DND-41 (cell line): ENCODE measurements at regions not wholly inside any gene's neighbourhood (a gene's known extent, or its start where the extent isn't known, plus 50 kb on each side); places are given as distances from the start of the nearest gene placed in this dataset.

ENCODE experiments used
- EZH2 ChIP-seq: IDR thresholded peaks from 3 replicates; pipeline ENCODE4 v1.6.1; 2012; ENCODE audit warnings: borderline replicate concordance, low read depth, mild to moderate bottlenecking, moderate library complexity, low read length, inconsistent platforms; ENCODE audit not compliant: severe bottlenecking
- TF ChIP-seq, protein P1 (sequence below): IDR thresholded peaks from 2 replicates; pipeline ENCODE4 v1.5.1; 2012; ENCODE audit warnings: borderline replicate concordance, low read length, moderate library complexity, mild to moderate bottlenecking; ENCODE audit not compliant: poor library complexity, severe bottlenecking; ENCODE audit errors: extremely low read depth

DNA sequence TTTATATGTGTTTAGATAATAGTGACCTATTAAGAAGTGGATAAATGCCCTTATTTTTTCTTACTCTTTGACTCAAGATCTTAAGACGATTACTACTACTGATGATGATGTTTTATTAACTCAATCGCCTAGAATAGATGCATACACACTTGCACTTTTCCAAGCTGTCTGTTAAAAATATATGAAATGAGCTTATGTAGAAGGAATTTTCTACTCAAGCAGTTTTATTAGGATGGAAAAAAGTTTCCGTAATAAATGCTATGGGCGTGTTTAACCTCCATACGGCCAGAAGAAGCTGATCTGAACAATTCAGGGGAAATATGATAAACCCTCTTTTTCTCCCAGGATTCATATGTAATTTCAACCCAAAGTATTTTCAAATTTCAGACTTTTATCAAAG, 455.7 kb upstream of the MPDZ start:
- TF ChIP-seq, protein P1, sequence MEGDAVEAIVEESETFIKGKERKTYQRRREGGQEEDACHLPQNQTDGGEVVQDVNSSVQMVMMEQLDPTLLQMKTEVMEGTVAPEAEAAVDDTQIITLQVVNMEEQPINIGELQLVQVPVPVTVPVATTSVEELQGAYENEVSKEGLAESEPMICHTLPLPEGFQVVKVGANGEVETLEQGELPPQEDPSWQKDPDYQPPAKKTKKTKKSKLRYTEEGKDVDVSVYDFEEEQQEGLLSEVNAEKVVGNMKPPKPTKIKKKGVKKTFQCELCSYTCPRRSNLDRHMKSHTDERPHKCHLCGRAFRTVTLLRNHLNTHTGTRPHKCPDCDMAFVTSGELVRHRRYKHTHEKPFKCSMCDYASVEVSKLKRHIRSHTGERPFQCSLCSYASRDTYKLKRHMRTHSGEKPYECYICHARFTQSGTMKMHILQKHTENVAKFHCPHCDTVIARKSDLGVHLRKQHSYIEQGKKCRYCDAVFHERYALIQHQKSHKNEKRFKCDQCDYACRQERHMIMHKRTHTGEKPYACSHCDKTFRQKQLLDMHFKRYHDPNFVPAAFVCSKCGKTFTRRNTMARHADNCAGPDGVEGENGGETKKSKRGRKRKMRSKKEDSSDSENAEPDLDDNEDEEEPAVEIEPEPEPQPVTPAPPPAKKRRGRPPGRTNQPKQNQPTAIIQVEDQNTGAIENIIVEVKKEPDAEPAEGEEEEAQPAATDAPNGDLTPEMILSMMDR, result no peak
- TF ChIP-seq EZH2, result no peak
